Lower leg skin (tissue), 3 donors: ENCODE measurements at regions not wholly inside any gene's neighbourhood (a gene's known extent, or its start where the extent isn't known, plus 50 kb on each side); places are given as distances from the start of the nearest gene placed in this dataset.
"Not testable (repeated sequence)": the region's sequence is repeated elsewhere in the genome, so short reads cannot be mapped to it uniquely, and the experiment has no call there.

Experiments
- CTCF ChIP-seq, 3 donors: fragments of 450-650 bp; IDR thresholded peaks; one replicate each; pipeline ENCODE4 v1.5.1; 2016; ENCODE audit warnings: antibody characterized with exemption in 3 of 3, mild to moderate bottlenecking in 3 of 3, moderate library complexity in 2 of 3
- POLR2A ChIP-seq, 2 donors: fragments of 450-650 bp; IDR thresholded peaks; one replicate each; pipeline ENCODE4 v1.6.1; 2016 to 2017; ENCODE audit warnings: antibody characterized with exemption in 2 of 2, mild to moderate bottlenecking in 1 of 2, moderate library complexity in 1 of 2

DNA sequence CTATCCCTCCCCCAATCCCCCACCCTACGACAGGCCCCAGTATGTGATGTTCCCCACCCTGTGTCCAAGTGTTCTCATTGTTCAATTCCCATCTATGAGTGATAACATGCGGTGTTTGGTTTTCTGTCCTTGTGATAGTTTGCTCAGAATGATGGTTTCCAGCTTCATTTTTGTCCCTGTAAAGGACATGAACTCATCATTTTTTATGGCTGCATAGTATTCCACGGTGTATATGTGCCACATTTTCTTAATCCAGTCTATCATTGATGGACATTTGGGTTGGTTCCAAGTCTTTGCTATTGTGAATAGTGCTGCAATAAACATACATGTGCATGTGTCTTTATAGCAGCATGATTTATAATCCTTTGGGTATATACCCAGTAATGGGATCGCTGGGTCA is 81.7 kb upstream of the TAF11L2 start:
- TF ChIP-seq CTCF, POLR2A (IDR thresholded peaks at IDR 0.05): not testable (repeated sequence)
